H1 (cell line): ENCODE measurements at regions not wholly inside any gene's neighbourhood (a gene's known extent, or its start where the extent isn't known, plus 50 kb on each side); places are given as distances from the start of the nearest gene placed in this dataset.

Experiments
- CBX8 ChIP-seq: fragments of 300-800, 300-1000 bp; sonication (generic); IDR thresholded peaks from 2 replicates; pipeline ENCODE4 v1.7.1; 2016; ENCODE audit warnings: low read depth, low read length, borderline replicate concordance
- EP300 ChIP-seq, 2 experiments: IDR thresholded peaks; 1 replicate in 1 of 2; 2 replicates in 1 of 2; pipeline ENCODE4 v1.6.1; 2011 to 2012; ENCODE audit warnings: low read depth in 2 of 2, low read length in 2 of 2, mild to moderate bottlenecking in 2 of 2, borderline replicate concordance in 1 of 2, inconsistent platforms in 1 of 2, moderate library complexity in 1 of 2
- FOSL1 ChIP-seq: IDR thresholded peaks from 2 replicates; pipeline ENCODE4 v1.6.1; 2011; ENCODE audit warnings: mild to moderate bottlenecking, low read depth, low read length, moderate library complexity; ENCODE audit not compliant: insufficient read depth
- GABPA ChIP-seq: IDR thresholded peaks from 2 replicates; pipeline ENCODE4 v1.6.1; 2011; ENCODE audit warnings: mild to moderate bottlenecking, low read length, moderate library complexity, borderline replicate concordance; ENCODE audit not compliant: insufficient read depth
- JUND ChIP-seq: IDR thresholded peaks from 2 replicates; pipeline ENCODE4 v1.6.1; 2011; ENCODE audit warnings: mild to moderate bottlenecking, improper control_type of control experiment, low read length
- RNF2 ChIP-seq: fragments of 200-900, 300-1000 bp; sonication (generic); IDR thresholded peaks from 2 replicates; pipeline ENCODE4 v1.7.1; 2016; ENCODE audit warnings: borderline replicate concordance, low read depth, mild to moderate bottlenecking, antibody characterized with exemption, low read length; ENCODE audit not compliant: poor library complexity, severe bottlenecking; ENCODE audit errors: missing control alignments
- SAP30 ChIP-seq: fragments of 300-600 bp; sonication (generic); IDR thresholded peaks from 2 replicates; pipeline ENCODE4 v1.7.1; 2012; ENCODE audit warnings: low read length, moderate library complexity, mild to moderate bottlenecking, inconsistent platforms; ENCODE audit not compliant: insufficient read depth, insufficient replicate concordance
- SIN3A ChIP-seq, 2 experiments: IDR thresholded peaks in 1 of 2; conservative IDR thresholded peaks in 1 of 2; 2 replicates each; pipeline ENCODE4 v1.6.1; 2011 to 2012; ENCODE audit warnings: low read length in 2 of 2, improper control_type of control experiment in 1 of 2, low read depth in 1 of 2, mild to moderate bottlenecking in 1 of 2
- SIX5 ChIP-seq: IDR thresholded peaks from 2 replicates; pipeline ENCODE4 v1.6.1; 2011; ENCODE audit warnings: mild to moderate bottlenecking, low read depth, low read length
- TEAD4 ChIP-seq: IDR thresholded peaks from 2 replicates; pipeline ENCODE4 v1.6.1; 2012; ENCODE audit warnings: low read depth, low read length, inconsistent platforms, mixed read lengths
- TF ChIP-seq, protein P1 (sequence below): fragments of 300-600 bp; sonication (generic); IDR thresholded peaks from 2 replicates; pipeline ENCODE4 v1.7.1; 2012; ENCODE audit warnings: low read length, moderate library complexity, mild to moderate bottlenecking, inconsistent platforms; ENCODE audit not compliant: insufficient replicate concordance

DNA sequence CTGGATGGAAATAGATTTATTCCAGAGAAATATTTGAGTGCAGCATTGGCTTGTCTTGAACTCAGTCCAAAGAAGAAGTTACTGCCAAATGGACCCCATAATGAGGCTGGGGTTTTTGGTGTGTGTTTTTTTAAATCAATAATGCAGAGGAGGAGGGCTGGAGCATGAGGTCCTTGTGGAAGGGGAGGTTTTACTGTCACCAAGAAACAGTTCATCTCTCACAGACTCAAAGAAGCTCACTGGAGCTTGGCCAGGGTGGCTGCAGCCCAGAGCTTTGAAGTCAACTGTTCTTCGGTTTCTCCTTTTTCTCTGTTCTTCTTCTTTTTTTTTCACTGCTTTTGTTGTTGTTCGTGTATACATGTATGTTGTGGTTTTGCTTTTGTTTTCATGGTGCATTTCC, 377.7 kb downstream of the FBXW7 start (continued):
- TF ChIP-seq, protein P1, sequence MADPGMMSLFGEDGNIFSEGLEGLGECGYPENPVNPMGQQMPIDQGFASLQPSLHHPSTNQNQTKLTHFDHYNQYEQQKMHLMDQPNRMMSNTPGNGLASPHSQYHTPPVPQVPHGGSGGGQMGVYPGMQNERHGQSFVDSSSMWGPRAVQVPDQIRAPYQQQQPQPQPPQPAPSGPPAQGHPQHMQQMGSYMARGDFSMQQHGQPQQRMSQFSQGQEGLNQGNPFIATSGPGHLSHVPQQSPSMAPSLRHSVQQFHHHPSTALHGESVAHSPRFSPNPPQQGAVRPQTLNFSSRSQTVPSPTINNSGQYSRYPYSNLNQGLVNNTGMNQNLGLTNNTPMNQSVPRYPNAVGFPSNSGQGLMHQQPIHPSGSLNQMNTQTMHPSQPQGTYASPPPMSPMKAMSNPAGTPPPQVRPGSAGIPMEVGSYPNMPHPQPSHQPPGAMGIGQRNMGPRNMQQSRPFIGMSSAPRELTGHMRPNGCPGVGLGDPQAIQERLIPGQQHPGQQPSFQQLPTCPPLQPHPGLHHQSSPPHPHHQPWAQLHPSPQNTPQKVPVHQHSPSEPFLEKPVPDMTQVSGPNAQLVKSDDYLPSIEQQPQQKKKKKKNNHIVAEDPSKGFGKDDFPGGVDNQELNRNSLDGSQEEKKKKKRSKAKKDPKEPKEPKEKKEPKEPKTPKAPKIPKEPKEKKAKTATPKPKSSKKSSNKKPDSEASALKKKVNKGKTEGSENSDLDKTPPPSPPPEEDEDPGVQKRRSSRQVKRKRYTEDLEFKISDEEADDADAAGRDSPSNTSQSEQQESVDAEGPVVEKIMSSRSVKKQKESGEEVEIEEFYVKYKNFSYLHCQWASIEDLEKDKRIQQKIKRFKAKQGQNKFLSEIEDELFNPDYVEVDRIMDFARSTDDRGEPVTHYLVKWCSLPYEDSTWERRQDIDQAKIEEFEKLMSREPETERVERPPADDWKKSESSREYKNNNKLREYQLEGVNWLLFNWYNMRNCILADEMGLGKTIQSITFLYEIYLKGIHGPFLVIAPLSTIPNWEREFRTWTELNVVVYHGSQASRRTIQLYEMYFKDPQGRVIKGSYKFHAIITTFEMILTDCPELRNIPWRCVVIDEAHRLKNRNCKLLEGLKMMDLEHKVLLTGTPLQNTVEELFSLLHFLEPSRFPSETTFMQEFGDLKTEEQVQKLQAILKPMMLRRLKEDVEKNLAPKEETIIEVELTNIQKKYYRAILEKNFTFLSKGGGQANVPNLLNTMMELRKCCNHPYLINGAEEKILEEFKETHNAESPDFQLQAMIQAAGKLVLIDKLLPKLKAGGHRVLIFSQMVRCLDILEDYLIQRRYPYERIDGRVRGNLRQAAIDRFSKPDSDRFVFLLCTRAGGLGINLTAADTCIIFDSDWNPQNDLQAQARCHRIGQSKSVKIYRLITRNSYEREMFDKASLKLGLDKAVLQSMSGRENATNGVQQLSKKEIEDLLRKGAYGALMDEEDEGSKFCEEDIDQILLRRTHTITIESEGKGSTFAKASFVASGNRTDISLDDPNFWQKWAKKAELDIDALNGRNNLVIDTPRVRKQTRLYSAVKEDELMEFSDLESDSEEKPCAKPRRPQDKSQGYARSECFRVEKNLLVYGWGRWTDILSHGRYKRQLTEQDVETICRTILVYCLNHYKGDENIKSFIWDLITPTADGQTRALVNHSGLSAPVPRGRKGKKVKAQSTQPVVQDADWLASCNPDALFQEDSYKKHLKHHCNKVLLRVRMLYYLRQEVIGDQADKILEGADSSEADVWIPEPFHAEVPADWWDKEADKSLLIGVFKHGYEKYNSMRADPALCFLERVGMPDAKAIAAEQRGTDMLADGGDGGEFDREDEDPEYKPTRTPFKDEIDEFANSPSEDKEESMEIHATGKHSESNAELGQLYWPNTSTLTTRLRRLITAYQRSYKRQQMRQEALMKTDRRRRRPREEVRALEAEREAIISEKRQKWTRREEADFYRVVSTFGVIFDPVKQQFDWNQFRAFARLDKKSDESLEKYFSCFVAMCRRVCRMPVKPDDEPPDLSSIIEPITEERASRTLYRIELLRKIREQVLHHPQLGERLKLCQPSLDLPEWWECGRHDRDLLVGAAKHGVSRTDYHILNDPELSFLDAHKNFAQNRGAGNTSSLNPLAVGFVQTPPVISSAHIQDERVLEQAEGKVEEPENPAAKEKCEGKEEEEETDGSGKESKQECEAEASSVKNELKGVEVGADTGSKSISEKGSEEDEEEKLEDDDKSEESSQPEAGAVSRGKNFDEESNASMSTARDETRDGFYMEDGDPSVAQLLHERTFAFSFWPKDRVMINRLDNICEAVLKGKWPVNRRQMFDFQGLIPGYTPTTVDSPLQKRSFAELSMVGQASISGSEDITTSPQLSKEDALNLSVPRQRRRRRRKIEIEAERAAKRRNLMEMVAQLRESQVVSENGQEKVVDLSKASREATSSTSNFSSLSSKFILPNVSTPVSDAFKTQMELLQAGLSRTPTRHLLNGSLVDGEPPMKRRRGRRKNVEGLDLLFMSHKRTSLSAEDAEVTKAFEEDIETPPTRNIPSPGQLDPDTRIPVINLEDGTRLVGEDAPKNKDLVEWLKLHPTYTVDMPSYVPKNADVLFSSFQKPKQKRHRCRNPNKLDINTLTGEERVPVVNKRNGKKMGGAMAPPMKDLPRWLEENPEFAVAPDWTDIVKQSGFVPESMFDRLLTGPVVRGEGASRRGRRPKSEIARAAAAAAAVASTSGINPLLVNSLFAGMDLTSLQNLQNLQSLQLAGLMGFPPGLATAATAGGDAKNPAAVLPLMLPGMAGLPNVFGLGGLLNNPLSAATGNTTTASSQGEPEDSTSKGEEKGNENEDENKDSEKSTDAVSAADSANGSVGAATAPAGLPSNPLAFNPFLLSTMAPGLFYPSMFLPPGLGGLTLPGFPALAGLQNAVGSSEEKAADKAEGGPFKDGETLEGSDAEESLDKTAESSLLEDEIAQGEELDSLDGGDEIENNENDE, result no peak
- no peak for TF ChIP-seq JUND
- no peak for TF ChIP-seq GABPA
- no peak for TF ChIP-seq FOSL1
- TF ChIP-seq RNF2, result no peak
- no peak for TF ChIP-seq SIX5
- TF ChIP-seq SIN3A (conservative IDR thresholded peaks at IDR 0.05 in 1 of 2, IDR thresholded peaks at IDR 0.05 in 1 of 2; ENCODE audit: low read depth in 1 of 2, low read length in 2 of 2), result no peak
- TF ChIP-seq TEAD4, result no peak
- TF ChIP-seq CBX8, result no peak
- TF ChIP-seq EP300 (IDR thresholded peaks at IDR 0.05; ENCODE audit: borderline replicate concordance in 1 of 2, low read depth in 2 of 2, low read length in 2 of 2), result no peak
- TF ChIP-seq SAP30, result no peak
